D341Med (cell line): ENCODE measurements at regions not wholly inside any gene's neighbourhood (a gene's known extent, or its start where the extent isn't known, plus 50 kb on each side); places are given as distances from the start of the nearest gene placed in this dataset.
A peak's percentile ranks its signal among the peaks of the same experiment; 100 is the strongest.

Experiments
- DNase-seq: peaks from one replicate; pipeline ENCODE4 v3.0.0; 2012; ENCODE audit warnings: low spot score

GRCh38 chr2:5339473-5339872 lies 352.7 kb upstream of the SOX11 start:
- DNase-seq, result no peak

GRCh38 chr2:5343785-5344335 lies 348.3 kb upstream of the SOX11 start:
- no peak for DNase-seq

GRCh38 chr2:5352286-5352685 lies 339.9 kb upstream of the SOX11 start:
- no peak for DNase-seq

DNA sequence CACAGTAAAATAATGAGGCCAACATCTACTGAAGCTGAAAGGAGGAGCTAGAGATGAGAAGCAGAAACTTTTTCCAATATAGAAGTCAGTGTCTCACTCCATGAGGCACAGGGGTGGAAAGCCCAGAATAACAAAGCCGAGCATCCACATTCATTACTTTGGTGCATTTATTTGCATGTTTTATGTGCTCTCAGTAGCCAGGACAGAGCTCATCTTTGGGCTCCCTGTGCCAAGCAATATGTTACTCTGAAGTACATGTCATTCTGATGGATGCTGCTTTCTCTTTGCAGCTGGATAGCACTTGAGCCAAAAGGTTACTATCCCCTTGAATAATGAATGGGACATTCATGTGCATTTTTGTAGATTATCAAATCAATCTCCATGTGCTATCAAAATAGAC lies 338.6 kb upstream of the SOX11 start:
- no peak for DNase-seq

GRCh38 chr2:5359397-5359796 lies 332.8 kb upstream of the SOX11 start:
- DNase-seq, result no peak

- no peak for DNase-seq
These were observed 332.1 kb upstream of the SOX11 start for GRCh38 chr2:5360081-5360480.

- DNase-seq, result no peak
These were observed 327.8 kb upstream of the SOX11 start for GRCh38 chr2:5364361-5364760.

DNA sequence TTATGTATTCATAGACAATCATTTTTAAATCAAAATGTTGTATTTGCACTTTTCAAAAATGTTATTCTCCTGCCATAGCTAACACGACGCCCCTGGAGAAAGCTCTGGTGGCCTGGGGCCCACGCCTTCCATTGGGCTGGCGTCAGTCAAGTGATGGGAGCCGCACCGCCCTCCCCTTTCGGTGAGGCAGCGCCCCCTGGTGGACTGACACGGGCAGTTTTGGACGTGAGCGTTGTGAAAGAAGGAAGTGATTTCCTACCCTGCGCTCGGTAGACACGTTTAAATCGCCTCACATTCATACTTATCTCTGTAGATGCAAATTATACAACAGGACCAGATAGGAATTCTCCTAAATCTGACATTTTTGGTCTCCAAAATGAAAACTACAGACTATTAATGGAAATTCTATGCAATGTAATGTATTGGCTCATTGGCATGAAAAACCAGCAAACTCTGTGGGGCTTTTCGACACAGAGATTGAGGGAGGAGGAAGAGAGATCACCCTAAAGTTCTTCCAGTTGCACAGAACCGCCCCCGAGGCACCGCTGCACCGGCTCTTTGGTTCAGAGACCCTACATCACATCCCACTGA lies 326.2 kb upstream of the SOX11 start:
- DNase-seq, result peak; percentile 86

DNA sequence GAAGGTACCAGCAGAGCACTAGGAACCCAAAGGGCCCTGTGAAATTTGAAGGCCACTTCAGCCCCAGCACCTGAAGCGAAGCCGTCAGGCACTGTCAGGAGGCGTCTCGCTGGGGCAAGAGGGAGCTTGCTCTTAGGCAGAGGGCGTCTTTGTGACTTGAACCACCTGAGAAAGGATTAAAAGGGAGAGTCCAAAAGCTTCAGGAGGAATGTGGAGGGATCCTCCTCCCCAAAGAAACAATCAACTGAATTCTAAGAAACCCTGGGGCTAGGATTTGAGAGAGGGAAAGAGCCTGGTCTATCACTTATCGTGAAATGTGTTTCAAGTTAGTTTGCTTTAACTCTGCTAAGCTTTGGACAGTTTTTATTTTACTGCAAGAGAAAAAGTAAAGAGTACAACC lies 324.9 kb upstream of the SOX11 start:
- no peak for DNase-seq

- no peak for DNase-seq
These were observed 323.9 kb upstream of the SOX11 start for GRCh38 chr2:5368263-5368662.

DNA sequence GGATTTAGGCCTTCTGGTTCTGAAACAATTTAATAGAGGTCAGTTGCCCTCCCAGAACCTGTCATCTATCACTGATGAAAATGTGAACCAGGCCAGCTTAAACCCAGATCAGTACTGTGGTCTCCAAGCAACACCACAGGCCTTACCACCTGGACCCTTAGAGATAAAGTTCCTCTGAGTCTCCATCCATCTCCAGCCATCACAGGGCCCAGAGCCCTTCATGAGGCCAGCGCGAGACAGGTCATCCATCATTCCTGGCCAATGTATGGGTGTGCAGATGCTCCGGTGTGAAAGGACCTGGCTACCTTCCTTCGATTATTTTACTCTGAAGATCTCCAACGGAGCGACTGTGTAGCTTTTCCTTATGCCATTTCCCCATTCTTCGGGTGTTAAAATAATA lies 322.7 kb upstream of the SOX11 start:
- no peak for DNase-seq

DNA sequence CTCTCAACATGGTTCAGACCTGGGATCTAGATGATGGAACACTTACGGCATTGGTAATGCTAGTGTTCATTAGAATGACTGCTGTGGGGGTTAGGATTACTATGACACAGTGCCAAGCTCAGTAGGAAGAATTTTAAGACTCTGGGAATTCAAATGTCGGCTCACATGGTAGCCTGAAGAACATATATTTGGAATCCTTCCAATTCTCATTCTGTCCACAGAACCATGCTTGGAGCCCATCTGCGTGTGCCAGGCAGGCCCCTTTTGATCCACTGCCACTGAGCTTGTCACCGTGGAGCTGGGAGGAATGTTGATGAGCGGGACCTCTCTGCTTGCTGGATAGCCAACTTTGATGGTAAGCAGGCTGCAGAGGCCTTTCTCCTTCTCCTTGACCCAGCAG lies 322.0 kb upstream of the SOX11 start:
- no peak for DNase-seq

DNA sequence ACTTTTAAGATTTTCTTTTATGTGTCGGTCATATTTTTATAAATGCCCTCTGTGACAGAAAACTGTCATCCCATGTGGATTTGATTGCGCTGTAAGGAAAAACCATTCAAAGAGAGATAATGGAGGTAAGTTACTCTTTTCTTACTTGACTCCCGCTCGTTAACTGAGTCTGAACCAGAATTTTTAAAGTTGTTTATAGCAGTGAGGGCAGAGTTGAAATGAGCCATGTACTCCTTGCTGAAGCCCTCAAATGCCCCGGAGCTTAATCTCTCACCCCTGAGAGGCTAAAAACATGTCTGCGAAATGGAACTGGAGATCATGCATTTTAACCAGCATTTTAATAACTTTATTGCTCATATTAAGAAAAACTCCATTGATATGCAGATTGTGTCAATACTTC lies 320.0 kb upstream of the SOX11 start:
- no peak for DNase-seq

DNA sequence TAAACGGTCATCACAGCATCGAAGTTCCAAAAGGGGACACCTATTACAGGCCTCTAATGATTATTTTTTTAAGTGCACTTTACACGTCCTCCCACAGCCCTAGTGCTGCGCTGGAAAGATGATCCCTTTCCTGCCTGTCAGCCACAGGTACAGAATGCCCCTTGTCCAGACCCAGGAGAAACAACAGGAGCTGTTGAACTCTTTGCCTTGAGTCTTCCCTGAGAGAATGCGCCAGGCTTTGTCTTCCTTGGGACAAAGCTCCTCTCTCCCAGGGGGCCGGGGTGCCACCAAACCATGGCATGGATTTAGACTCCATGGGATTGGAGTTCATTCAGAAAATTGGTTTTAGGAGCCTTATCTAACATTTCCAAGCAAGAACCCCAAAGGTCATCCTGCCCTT lies 319.0 kb upstream of the SOX11 start:
- DNase-seq, result peak; percentile 66

- no peak for DNase-seq
These were observed 317.4 kb upstream of the SOX11 start for GRCh38 chr2:5374762-5375161.

DNA sequence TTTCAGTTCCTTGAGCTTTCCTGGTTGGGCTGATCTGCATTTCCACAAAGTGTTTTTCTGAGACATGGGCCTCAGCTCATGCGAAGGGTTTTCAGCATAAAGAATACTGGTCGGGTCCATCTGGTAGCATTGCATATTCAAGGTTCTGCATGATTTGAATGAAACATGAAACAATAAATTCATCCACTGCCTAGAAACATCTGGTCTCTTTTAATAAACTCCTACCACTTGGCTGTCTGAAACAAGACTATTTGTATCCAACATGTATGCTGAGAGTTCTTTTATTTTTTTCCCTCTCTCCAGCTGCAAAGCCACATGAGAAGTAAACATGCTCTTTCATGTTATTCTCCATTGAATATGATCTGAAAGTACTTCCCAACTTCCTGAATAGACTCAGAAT lies 314.9 kb upstream of the SOX11 start:
- no peak for DNase-seq

DNA sequence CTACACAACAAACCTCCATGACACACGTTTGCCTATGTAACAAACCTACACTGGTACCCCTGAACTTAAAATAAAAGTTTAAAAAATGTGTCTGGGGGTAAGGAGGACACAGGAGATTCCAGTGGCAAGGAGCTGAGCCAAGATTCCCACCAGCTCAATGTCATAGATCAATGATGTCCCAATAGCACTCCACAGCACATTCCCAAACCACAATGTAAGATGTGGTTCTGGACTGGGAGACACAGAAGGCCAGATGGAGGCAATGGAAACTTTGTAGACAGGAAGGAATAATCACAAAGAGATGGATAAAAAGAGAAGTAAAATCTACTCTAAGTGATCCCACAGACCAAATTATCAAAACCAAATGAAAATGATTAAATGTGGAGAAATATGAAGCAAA lies 312.4 kb upstream of the SOX11 start:
- DNase-seq, result no peak

DNA sequence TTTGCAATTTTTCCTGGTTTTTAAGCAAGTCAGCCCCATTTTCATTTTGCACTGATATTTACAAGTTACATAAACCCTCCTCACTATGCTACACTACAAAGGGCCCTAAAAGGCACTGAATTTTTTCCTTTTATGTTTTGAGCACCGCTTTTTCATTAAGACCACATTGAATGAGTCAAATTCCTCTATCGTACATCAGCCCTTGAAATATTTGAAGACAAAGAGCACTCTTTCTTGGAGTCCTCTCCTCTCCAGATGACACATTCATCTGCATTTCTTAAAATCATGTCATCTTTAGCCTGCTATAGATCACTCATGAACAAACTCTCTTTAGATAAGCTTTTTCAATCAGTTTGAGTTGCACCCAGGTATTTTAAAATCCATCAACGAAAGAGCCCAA lies 306.6 kb upstream of the SOX11 start:
- DNase-seq, result no peak

- DNase-seq, result no peak
These were observed 304.8 kb upstream of the SOX11 start for GRCh38 chr2:5387406-5387805.

DNA sequence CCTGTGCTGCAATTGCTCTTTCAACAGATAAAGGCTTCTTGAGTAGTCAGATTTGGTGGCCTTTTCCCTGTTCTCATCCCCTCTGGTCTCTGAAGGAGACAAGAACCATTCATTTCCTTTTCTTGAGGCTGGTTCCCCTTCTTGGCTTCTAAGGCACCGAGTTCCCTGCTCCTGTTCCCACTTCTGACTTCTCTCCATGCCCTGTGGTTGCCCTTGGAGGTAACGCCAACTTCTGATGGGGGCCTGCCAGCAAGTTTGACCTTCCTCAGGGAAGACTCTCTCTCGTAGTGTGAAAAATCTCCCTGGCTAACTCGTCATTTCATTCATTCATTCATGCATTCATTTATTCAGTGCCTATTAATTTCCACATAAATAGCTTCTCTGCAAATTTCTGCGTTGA lies 302.4 kb upstream of the SOX11 start:
- DNase-seq, result no peak

DNA sequence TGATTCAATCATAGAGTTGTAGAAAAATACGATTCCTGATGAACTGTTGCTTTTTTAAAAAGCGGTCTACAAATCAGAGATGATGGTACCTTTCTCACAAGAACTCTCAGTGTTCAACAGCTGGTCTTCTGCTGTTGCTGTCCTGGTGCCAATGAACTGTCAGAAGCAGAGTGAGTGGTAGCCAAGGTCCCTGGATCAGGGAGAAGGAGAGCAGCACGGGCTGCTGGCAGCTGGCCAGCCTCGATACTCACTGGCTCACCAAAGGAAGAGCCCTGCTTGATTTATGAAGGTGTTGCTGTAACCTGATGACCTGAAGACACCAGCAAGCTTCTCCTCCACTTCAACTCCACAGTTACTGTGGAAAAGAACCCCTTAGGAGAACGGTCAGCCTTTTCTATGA lies 300.8 kb upstream of the SOX11 start:
- no peak for DNase-seq

DNA sequence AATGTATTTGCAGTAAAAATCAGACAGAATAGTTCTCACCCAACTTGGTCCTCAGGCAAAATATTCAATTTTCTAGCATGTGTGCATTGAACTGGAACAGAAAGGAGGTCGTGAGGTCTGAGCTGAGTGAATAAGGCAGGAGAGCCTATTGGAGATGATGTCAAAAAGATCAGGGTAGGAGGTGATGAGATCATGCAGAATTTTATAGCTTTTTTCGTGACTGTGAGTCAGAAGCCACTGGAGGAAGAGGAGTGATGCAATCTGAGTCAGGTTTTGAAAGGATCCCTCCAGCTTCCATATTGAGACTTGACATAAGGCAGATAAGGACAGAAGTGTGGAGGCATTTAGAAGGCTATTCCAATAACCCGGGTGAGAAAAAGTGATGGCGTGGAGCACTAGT lies 299.5 kb upstream of the SOX11 start:
- DNase-seq, result no peak

GRCh38 chr2:5393474-5393873 lies 298.7 kb upstream of the SOX11 start:
- no peak for DNase-seq

GRCh38 chr2:5394223-5394622 lies 298.0 kb upstream of the SOX11 start:
- DNase-seq, result no peak
